Spleen (tissue), 7 donors: ENCODE measurements at regions not wholly inside any gene's neighbourhood (a gene's known extent, or its start where the extent isn't known, plus 50 kb on each side); places are given as distances from the start of the nearest gene placed in this dataset.

Experiments
- CTCF ChIP-seq, 11 experiments: fragments of 200-600 bp in 7 of 11; fragments of 450-650 bp in 4 of 11; sonication (generic) in 4 of 11; IDR thresholded peaks in 8 of 11; conservative IDR thresholded peaks in 3 of 11; 1 replicate in 7 of 11; 2 replicates in 4 of 11; pipeline versions ENCODE4 v1.4.0 to v1.8.0; 2016 to 2021; ENCODE audit warnings: antibody characterized with exemption in 11 of 11, inconsistent platforms in 4 of 11, mild to moderate bottlenecking in 1 of 11
- POLR2A ChIP-seq, 3 donors: fragments of 450-650 bp; IDR thresholded peaks; one replicate each; pipeline ENCODE4 v1.5.1; 2017; ENCODE audit warnings: antibody characterized with exemption in 3 of 3, mild to moderate bottlenecking in 1 of 3
- donor health status: DM: no; HTN: no; CAD: no; lungs with moderate emphysema.
- donor health status: DM: no; HTN: no; CAD: no.
- donor health status: DM: no; HTN: no; CAD: no.

- TF ChIP-seq CTCF (IDR thresholded peaks at IDR 0.05 in 8 of 11, conservative IDR thresholded peaks at IDR 0.05 in 3 of 11): no peak
- TF ChIP-seq POLR2A (IDR thresholded peaks at IDR 0.05): no peak
Measured at GRCh38 chr9:80085668-80086067, 513.9 kb downstream of the TLE4 start.
